Frontal cortex (tissue), 3 donors: ENCODE measurements at regions not wholly inside any gene's neighbourhood (a gene's known extent, or its start where the extent isn't known, plus 50 kb on each side); places are given as distances from the start of the nearest gene placed in this dataset.

Experiments
- DNase-seq, 2 donors: peaks; one replicate each; pipeline ENCODE4 v3.0.0; 2012; ENCODE audit warnings: low spot score in 2 of 2
- FAIRE-seq: peaks from 2 replicates; lab custom pipeline; 2012; peaks lifted over from hg19 to GRCh38; lab: Jason Lieb, UNC
- donor health status: control.
- donor health status: control.
- donor health status: control.

DNA sequence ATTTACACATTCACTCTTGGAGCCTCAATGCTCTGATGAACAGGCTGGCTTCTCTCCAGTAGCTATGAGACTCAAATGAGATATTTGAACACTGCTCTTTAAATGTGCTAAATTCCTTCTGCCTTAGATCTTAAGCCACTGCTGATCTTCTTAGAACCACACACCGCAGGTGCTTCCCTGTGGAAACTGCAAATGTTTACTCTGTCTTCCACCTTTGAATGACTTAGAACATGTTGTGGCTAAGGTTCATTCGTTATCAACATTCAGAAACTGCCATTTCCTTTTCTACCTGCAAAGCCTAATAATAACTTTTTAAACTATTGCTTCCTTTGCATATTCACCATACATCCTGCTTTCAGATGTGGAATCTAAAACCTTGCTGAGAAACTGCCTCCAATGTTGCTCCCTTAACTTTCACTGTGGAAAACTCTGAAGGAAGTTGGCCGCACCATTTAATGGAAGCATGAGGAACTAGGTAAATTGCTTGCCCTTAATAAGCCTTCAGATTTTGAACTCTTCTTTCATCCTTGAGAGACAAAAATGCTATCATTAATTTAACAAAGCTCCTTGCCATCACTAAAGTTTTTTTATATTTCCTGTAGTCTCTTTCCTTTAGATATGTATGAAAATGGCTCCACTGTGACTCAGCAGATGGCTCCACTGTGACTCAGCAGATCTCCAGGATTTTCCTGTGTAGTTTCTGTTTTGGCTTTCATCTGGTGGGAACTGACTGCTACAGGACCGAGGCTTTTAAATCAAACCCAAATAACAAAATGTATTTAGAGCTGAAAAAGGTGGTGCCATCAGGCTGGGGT lies 143.8 kb downstream of the TNFSF18 start:
- no peak for FAIRE-seq
- no peak for DNase-seq

DNA sequence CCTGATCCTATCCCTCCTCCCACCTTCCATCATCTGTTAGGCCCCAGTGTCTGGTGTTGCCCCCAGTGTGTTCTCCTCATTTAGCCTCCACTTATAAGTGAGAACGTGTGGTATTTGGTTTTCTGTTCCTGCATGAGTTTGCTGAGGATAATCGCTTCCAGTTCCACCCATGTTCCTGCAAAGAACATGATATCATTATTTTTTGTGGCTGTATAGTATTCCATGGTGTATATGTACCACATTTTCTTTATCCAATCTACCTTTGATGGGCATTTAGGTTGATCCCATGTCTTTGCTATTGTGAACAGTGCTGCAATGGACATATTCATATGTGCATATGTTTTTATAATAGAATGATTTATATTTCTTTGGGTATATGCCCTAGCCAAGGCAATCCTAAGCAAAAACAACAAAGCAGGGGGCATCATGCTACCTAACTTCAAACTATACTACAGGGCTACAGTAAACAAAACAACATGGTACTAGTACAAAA lies 142.9 kb downstream of the TNFSF18 start:
- no peak for DNase-seq
- FAIRE-seq: no peak

DNA sequence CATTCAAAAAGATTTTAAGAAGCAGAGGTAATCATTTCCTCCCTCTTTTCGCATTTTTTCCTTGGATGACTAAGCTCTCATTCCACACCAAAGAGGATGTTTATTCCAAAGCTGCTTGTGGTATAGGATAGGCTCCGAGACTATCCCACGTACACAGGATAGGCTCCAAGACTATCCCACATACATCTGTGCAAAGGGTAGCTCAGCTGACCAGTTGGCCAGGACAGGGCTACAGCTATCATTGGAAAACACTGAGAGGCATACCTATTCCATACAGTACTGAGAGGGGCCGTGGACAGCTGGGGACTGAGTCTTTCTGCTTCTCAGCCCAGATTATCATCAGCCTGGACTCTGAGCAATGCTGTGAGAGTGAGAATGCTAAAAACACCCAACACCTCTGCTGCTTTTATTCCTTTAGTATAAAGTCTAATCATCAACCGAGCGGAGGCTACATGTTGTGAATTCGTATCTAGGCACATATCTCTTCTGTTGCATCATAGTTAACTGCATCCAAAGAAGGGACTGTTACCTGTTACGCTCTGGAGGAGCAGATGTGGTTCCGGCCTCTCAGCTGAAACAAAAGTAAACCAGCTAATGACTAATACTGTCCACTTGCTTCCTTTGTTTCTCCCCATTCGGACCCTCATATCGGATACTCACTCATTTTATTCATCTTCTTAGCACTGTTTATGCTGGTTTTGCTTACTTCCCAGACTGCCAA lies 141.0 kb downstream of the TNFSF18 start:
- DNase-seq: no peak
- FAIRE-seq: no peak

DNA sequence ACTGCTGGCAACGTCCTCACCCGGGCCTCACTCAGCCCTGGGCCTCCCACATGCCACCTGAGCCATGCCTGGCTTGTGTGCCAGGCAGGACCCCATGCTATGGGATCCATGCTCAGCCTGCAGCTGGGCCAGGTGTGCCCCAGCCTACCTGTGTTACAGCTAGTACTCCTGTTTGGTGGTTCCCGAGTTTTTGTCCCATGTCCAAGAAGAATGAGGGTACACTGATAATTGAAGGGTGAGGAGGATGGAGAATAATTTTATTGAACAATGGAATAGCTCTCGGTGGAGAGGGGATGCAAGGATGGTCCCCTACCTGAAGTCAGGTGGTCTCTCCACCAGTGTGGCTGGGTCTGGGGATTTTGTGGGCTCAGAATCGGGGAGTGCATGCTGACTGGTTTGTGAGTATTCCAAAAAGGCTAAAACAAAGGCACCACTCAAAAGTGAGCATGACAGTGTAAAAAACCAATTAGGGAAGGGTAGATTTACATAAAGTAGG lies 137.9 kb downstream of the TNFSF18 start:
- no peak for DNase-seq
- FAIRE-seq: no peak

DNA sequence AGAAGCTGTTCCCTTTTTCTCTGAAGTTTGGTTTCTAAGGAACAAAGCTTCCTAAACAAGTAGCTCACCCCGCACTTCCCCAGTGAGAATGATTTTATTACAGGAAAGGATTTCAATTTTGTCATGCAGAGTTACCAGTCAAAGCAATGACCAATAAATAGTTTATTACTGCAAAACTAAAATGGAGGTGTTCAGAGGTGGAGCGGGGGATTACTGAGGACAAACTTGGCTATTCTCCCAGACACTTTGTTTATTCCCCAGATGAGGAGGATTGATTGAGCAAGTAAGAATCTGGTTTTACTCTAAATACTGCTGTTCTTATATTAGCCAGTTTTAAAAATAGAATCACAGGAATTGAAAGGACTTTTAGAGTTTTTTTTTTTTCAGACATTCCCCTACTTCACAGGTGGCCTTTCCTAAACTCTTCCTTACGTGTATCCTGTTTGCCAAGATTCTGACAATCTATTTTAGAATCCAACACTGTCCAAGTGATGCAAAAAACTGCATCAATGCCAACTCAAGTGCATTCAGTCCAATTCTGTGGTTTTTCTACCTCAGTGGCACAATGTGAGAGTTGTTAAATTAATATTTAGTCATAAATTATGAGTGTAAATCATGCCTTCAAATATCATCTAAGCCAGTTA lies 136.1 kb downstream of the TNFSF18 start:
- FAIRE-seq: no peak
- DNase-seq: no peak

DNA sequence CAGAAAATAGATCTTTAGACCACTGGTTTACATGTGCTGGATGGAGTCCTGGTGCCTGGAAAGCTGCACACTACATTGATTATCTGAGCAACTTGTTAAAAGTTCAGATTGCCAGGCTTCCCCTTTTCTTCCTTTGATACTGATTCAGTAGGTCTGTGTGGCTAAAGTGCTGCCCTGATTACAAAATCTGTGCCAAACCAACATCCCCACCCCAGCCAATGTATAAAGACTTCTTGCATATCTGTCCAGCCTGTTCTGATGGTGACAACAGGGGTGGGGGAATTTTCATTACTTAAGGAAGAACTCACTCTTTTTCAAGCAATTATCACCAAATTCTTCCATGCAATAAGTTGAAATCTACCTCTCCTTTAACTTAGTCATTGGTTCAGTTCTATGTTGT lies 135.5 kb downstream of the TNFSF18 start:
- FAIRE-seq (no peak), DNase-seq (no peak)

DNA sequence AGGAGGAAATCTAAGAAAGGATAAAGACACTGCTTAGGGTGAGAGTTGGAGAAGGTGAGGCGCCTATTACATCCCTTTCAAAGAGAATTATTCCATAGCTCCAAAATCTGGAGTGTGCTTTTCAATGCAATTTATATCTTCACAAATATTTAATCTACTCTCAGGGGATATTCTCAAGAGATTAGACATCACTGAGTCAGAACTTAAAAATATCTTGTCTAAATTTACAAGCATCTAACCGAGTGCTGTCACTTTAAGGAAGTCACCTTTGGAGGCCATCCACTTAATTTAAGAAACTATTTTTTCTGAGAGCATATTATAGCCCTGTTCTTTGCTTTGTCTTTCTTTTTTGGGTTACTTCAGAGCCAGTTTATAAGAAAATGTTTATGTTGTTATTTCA lies 134.6 kb downstream of the TNFSF18 start:
- no peak for DNase-seq
- no peak for FAIRE-seq

DNA sequence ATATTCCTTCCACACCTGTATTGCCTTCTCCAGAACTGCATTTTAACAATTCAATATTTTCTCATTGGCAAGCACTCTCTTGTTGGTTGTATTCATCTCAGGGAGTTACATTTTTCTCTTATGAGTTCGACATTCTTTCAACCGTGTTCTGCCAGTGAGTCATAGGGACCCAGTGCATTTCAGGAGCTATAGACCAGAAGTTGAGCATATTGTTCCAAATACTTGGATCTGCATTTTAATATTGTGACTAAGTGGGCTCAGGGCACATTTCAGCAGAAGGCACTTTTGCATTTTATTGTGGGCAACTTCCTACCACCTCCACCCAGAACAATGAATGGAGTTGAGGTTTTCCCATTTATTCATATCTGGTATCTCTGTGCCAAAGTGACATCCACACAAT lies 132.8 kb downstream of the TNFSF18 start:
- DNase-seq (no peak), FAIRE-seq (no peak)

DNA sequence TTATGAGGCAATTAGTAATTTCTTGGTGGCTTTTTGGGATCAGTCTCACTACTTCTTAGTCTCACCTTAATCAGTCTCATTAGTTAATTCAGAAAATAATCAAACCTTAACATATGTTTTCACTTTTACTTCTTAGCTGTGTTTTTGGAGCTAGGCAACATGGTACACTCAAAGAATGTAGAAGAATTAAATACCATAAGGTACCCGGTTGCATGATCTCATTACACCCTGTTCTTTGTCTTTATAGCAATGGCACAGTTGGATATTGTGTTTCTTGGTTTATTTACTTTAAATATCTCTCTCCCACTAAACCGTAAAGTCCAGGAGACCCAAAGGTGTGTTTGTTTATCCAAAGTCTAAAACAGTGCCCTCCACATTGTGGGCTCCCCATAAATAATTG lies 132.3 kb downstream of the TNFSF18 start:
- FAIRE-seq (no peak), DNase-seq (no peak)

DNA sequence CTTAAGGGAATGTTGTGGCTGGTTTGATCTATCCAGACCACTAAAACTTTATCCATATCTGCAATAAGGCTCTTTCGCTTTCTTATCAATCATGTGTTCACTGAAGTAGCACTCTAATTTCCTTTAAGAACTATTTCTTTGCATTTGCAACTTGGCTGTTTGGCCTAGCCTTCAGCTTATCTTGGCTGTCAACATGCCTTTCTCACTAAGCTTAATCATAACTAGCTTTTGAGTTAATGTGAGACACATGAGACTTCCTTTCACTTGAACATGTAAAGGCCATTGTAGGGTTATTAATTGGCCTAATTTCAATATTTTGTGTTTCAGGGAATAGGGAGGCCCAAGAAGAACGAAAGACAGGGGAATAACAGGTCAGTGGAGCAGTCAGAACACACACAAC lies 124.7 kb downstream of the TNFSF18 start:
- FAIRE-seq: no peak

DNA sequence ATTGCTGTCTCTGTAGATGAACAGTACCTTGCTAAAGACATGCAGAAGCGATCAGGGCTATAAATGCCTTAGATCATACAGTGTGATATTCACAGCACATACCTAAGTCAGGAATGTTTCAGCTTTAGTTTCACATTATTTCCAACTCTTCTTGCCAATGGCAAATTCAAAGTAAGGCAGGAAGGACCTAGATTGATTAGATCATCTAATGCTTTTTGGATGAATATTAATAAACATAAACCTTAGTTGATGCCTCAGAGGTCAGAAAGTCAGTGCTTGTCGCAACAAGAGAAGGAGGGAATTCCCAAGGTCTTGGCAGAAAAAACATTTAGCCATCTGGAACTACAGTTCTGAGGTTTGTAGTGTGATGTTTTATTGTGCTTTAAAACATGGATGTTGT lies 122.3 kb downstream of the TNFSF18 start:
- no peak for FAIRE-seq
- no peak for DNase-seq

More for the DNA sequence above, 124.7 kb downstream of the TNFSF18 start:
- no peak for DNase-seq

DNA sequence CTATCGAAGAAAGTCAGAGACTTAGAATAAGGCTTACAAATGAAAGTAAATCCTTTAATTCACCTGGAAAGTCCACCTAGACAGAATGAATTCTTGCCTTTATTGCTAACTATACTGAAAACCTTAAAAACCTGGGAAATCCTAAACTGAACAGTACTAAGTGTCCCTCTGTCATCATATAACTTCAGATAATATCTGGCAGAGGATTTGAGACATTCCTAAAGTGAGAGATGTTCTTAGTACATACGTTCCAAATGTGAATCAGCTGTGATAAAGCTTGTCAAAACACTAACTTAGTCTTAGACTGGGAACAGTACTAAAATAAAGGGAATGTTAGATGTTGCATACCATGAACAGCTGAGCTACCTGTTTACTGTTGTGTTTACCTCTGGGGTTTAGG lies 121.7 kb downstream of the TNFSF18 start:
- DNase-seq (no peak), FAIRE-seq (no peak)

DNA sequence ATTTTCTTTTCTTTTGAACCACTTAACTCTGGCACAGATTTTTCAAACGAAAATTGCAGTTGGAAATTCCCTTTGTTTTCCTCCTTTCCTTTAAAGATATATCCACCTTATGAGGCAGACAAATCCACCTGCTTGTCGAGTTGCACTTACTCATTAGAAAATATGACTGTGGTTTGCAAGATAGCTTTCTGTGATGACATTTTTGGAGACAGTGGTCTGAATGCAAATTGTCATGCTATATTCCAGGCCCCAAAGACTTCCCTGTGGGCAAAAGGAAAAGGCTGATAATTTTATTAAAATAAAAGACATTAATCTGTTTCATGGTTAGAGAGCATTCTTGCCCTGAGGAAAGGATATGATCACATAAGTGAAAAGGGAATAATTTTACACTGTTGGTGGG lies 120.6 kb downstream of the TNFSF18 start:
- FAIRE-seq (no peak), DNase-seq (no peak)

DNA sequence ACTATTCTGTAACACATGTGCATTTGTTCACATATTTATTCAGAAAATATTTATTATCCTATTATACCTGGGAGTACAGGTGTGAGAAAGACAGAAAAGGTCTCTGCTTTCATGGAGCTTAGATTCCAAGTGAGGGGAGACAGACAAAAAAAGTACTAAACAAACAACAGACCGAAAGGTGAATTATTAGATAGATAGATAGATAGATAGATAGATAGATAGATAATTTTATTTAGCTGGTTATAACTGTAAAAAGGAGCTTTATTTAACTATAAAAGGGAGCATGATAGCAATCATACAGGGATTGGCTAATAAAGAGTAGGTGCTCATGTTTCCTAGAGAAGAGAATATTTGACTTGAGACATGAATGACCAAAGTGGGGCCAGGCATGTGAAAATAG lies 119.4 kb downstream of the TNFSF18 start:
- no peak for FAIRE-seq
- DNase-seq: no peak

DNA sequence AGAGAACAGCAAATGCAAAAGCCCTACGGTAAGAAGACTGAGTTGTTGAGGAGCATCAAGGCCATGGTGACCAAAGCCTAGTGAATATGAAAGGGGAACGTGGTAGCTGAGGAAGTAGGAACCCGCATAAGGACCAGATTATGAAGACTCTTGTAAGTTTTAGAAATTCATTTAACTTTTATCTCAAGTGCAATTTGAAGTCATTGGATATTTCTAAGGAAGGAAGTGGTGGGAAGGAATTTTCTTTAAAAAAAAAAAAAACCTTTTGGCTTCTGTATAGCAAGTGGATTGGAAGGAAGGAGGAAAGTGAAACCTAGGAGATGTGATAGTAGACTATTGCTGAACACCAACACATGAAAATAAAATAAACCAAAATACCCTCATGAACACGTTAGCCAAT lies 119.0 kb downstream of the TNFSF18 start:
- FAIRE-seq: no peak
- no peak for DNase-seq

DNA sequence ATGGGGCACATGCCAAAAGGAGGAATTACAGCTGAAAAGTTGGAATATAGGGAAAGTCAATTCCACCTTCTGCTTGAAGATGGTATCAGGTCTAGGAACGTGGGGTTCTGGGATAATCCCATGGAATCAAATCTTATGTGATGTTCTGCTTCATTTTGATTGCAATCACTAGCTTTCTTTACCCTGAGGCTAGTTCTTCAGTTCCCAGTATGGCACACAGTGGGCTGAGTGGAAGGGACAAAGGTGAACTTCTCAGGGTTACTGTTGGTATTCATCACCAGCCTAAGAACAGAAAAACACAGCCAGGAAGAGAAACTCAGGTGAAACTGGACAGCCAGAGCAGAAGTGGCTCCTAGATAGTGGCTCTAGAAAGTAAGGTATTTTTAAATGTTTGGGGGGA lies 117.8 kb downstream of the TNFSF18 start:
- FAIRE-seq (no peak), DNase-seq (no peak)

DNA sequence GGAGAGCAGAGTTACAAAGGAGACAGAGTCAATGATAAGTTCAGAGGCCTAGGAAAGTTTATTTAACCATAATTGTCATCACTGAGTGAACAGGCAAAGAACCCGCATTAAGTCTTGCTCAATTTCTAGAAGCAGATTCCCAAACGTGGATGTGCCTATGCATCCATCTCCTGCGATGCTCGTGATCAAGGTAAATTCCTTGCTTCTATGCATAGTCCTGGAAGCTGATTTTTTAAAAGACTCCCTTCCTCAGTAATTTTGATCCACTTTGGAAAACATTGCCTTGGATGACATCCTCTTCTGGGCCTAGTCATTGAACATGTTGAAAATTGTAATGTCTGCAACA lies 116.4 kb downstream of the TNFSF18 start:
- FAIRE-seq: no peak

DNA sequence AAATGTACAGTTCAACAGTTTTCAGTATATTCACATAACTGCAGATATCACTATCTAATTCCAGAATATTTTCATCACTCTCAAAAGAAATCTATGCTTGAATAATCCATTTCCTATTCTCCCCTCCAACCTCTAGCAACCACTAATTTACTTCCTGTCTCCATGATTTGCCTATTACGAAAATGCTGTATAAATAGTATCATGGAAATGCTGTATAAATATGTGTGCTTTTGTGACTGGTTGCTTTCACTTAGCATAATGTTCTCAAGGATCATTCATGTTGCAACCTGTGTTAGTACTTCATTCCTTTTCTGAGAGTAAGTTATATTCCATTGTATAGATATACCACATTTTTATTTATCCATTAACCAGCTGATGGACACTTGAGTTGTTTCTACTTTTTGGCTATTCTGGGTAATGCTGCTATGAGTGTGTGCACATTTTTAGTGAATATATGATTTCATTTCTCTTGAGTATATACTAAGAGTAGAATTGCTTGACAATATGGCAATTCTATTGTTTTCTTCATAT lies 115.6 kb downstream of the TNFSF18 start:
- DNase-seq (no peak), FAIRE-seq (no peak)

More for the DNA sequence above, 116.4 kb downstream of the TNFSF18 start:
- DNase-seq: no peak

DNA sequence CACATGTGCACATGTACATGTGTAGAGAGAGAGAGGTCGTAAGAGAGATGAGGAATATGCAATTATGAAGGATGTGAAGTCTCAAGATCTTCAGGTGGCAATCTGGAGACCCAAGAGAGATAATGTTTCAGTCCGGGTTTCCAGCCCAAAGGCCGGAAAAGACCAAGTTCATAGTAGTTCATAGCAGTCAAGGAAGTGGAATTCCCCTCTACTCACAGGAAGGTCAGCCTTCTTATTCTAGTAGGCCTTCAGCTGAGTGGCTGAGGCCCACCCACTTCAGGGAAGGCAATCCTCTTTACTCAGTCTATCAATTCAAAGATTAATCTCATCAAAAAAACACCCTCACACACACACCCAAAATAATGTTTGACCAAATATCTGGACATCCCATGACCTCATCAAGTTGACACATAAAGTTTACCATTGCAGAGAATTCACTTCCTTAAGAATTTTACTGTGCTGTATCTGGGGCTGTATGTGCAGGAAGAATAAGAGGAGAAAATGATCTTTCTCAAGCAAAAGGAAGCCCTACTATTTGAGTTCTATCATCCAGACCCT lies 114.6 kb downstream of the TNFSF18 start:
- no peak for FAIRE-seq

DNA sequence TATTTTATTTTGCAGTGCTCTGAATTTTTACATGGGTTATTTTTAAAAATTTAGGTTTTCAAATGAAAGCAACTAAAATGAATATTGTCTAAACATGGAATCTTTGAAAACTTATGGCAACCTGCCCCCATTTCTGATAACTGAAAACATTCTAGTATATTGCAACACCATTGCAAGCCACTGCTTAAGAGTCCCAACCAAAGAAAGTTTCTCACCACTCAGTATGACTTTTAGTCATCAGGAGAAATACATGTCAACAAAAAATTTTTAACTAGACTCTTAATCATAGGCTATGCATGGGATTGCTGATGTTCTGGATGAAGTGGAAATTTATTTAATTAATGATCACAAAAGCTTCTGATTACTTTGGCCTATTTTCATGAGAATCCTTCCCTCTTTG lies 112.1 kb downstream of the TNFSF18 start:
- no peak for DNase-seq
- no peak for FAIRE-seq

More for the DNA sequence above, 114.6 kb downstream of the TNFSF18 start:
- no peak for DNase-seq
